DMS114 treated with DMSO at 0.1 percent for 48 hours (cell line): ENCODE measurements at regions not wholly inside any gene's neighbourhood (a gene's known extent, or its start where the extent isn't known, plus 50 kb on each side); places are given as distances from the start of the nearest gene placed in this dataset.

Source experiments
- DNase-seq: peaks from one replicate; lab custom pipeline; 2025; ENCODE audit not compliant: unreplicated experiment; lab: John Stamatoyannopoulos, UW

DNA sequence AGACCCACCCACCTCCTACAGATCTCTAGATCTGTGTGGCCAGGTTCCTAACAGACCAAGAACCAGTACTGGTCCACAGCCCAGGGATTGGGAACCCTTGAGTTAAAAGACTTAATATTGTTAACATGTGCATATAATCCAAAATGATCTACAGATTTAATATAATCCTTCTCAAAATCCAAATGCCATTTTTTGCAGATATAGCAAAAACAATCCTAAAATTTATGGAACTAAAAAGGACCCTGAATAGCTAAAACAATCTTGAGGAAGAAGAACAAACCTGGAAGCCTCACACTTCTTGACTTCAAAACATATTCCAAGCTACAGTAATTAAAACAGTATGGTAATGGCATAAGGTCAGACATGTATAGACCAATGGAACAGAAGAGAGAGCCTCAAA, 206.9 kb upstream of the SIX2 start:
- no peak for DNase-seq

DNA sequence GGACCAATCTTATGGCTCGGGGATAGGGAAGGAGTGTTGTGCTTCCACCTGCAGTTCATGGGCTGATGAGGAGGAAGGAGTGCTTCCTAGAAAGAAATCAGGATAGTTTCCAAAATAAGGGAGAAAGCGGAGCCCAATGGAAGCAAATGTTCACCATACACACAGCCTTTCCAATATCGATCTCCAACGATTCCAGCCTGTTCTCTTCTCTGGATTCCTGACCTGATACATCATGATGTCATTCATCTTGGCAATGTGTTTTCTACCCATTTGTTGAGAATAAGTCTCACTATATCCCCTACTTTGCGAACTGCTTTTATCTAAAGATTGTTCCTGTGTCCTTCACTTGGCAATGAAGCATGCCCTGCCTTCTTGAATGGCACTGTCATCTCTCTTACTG, 205.3 kb upstream of the SIX2 start:
- no peak for DNase-seq

DNA sequence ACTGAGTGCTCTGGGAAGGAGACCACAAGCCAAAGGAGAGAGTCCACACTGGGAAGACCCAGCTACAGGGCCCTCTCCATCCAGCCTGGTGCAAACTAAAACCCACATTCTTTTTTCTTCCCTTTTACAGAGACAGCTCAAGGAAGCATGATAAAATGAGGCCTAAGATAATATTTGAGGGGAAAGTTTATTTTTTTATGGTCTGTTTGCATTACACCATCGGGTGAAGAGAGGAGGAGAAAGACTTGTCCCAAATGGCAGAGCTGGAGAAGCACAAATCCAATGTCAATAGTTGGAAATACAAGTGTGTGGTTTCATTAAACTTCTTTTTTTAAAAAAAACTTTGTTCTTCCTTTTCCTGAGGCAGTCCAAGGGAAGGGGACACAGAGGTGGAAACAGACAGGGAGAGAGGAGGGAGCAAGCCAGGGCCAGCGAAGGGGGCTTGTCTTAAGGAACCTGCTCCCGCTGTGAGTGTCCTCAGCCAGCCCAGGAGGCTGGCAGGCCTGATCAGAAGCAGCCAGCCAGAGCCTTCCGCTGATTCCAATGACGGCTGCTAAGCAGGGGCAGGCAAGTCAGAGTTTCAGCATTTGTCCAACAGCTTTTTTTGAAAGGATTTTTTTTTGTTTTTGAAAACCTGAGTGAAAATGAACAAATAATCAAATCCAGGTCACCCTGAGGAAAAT, 203.8 kb upstream of the SIX2 start:
- no peak for DNase-seq

DNA sequence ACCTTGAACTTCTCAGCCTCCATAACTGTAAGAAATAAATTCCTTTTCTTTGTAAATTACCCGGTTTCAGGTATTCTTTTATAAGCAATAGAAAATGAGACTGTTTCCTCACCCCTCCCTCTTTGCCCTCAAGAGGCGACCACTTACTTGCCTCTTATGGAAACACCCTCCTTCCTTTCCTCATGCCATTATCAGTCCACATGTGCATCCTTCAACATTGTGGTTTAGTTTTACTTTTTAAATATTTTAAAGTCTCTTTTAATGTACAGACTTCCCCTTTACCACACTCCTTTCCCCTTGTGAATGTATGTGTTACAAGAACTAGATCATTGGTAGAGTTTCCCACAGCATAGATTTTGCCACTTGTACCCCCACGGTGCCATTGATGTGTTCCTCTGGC, 202.4 kb upstream of the SIX2 start:
- DNase-seq, result no peak

DNA sequence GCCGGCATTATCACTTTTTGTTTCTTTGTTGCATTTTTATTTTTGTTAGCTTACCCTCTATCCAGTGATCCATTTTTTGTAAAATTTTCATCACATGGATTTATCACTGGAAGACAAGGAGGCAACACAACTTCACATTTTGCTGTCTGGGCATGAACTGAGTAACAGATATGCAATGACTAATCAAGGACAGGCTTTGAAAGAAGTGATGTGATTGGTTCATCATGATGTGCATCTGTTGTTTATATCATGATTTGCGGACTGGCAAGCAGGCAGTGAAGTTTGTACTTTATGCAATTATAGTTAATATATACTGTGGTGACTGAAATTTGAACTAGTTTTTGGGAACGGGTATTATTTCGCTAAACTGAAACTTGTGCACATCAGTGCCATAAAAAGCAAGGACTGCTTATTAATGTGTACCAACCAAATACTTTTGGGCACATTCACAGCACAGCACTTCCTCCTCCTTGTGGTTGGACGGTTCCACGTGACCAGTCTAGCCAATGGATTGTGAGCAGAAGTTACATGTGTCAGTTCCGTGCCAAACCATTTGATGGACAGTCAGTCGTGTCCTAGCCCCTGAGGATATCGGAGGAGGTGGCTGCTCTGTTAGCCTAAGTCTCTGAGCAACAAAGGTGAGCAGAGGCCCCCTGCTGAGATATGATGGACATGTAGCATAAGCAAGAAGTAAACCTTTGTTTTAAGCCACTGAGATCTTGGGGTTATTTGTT, 201.4 kb upstream of the SIX2 start:
- no peak for DNase-seq

DNA sequence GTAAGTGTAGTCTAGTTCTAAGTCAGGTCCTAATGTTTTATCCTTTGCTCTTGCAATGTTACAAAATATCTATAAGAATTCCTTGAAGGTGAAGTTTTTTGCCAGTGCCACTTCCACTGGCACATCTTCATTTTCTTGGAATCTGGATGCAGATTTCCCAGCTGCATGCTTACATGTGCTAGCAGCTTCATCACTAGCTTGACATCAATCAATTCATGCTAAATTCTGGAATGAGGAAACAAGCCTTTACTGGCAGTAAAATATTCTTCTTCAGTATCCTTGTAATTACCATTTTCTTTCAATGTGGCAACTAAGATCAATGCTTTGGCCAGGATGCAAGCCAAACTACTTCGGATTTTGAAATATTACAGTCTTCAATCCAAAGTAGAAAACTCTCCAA, 200.6 kb upstream of the SIX2 start:
- no peak for DNase-seq

DNA sequence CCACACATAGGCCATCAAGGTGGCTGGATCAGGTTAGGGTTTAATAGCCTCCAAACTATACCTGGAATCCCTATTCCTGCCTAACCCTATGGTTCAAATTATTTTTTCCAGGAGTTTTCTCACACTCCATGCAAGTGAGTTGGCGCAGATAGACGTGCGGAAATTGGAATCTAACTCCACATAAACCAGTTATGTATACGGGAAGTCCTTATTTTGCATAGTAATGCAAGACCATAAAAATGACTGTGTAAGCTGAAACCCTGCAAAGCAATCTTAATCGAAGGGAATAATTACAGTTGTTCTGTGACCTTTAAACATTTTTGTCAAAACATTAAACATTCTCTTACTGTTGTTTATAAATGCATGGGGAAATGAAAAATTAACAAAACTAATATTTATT, 200.1 kb upstream of the SIX2 start:
- no peak for DNase-seq

DNA sequence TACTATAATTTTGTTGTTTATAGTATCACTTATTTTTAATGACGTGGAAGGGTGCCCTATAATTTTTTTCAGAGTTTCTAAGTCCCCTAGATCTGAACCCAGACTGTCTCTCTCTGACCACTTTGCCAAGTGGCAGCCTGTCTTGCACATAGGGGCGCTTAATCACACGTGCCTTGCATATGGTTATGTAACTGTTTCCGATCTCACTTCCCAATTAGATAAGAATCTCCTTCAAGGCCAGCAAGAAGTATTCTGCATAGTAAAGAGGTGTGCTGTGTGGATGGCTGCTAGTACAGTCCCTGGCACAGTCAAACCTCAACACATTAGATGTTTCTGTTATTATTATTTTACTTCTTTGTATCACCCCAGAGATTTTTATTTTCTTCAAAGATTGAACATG, 197.8 kb upstream of the SIX2 start:
- DNase-seq, result no peak

DNA sequence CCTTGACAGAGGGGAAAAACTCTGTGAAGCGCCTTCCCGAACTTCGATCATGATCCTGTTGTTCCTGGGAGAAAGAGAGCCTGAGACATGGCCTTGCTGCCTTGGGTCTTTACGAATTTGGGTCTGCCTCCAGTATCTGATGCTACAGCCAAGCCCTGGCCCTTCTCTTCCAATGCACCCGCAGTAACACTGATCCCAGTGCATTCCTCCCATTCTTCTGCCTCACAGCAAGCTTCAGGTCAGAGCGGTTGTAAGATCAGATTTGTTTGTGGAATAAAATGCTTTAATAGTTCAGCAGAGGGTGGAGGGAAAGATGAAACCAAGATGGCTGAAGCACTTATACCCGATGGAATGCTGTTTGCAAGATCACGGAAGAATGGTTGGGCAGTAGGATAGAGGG, 196.7 kb upstream of the SIX2 start:
- DNase-seq, result no peak

DNA sequence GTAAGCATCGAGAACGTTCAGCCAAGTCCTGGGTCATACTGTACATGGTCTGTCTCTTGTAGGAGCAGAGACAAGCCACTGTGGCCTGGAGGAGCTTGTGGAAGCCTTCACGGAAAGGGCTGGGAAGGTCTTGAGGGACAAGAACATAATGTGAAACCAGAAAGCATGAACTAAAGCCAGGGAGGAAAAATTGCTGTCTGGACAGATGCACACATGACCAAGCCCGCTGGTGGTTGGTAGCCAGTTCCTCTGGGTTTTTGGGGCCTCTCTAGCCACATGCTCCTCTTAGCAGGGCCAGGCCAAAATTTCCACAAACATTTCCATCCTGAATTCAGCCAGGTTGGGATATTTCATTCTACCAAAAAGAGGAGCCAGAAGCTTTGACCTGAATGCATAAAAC, 196.2 kb upstream of the SIX2 start:
- no peak for DNase-seq

DNA sequence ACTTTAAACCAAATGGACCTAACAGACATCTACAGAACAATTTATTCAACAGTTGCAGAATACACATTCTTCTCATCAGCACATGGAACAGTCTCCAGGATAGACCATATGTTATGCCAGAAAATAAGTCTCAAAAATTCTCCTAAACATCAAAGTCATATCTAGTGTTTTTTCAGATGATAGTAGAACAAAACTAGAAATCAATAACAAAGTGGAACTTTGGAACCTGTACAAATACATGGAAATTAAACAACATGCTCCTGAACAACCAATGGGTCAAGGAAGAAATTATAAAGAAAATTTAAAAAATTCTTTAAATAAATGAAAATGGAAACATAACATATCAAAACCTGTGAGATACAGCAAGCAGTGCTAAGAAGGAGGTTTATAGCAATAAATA, 194.1 kb upstream of the SIX2 start:
- no peak for DNase-seq

DNA sequence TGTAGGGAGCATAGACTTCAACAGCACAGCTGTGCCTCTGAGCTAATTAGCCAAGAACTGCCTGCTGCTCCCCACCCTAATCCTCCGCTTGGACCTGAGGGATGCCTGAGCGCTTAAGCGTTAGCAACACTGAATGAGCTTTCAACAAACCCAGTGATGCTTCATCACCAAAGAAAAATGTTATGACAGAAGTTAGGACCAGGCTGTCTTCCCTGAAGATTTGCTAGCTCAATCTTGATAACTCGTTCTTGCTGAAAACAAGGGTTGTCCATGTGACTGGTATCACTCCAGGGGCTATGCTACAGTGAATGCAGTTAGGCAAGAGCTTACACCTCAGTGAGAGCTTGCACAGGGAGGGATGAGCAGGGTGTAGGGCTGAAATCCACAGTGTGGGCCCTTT, 190.7 kb upstream of the SIX2 start:
- no peak for DNase-seq

DNA sequence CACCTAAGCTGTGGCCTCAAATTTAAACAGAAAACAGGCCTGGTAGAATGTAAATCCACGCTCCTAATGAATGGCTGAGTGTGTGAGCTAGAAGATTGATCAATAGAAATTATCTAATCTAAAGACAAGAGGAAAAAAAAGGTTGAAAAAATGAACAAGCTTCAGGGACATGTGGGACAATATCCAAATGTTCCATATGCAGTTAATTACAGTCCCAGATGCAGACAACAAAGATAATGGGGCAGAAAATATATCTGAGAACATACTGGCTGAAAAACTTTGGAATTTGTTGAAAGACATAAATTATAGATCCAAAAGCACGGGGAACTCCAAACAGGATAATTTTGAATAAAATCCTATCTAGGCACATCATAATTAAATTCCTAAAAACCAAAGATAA, 186.7 kb upstream of the SIX2 start:
- DNase-seq, result no peak

DNA sequence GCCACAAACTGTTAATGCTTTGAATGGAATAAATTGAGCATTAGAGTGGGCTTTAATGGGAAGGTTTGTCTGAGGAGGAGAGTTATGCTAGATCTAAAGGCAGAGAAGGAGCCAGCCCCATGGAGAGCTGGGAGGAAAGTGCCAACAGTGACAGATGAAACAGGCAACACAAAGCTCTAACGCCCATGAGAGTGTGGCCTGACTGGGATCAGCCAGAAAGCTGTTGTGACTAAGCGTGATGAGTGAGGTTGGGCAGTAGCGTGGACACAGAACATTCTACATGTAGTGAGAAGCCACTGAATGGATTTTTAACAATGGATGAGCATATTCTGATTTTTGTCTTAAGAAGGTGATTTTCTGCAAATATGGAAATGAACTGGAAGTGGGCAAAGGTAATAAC, 185.3 kb upstream of the SIX2 start:
- DNase-seq, result no peak

DNA sequence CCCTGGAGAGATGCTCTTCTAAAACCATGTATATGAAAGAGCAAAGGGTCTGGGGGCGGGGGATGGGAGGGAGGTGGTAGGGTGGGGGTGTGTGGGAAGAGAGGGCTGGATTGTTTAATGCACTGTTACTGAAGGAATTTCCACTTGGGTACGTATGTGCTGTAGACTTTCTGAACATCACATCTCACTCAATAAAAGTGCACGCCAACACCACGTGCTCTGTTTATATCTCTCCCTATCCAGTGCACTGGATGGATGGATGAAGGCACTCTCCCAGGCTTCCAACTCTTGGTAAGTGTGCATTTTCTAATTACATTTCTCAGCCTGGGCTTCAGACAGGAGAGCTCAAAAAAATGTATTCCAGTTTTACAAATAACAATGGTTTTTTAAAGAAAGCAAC, 184.3 kb upstream of the SIX2 start:
- DNase-seq, result no peak

DNA sequence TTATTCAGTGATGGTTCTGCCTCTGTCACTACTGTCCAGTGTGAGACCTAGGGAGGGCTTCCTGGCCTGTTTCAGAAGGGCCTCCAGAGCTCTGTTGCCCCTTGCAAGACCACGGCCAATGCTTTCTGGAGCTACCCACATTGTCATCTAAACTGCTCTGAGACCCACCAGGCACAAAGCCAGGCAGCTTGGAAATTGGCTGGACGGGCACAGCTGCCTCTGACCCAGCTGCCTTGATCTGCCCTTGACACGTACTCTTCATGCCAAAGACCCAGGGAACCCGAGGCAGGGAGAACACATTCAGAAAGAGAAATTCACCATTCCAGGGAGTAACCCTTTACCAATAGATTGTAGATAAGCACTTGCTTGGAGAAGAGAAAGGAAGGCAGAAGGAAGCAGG, 183.7 kb upstream of the SIX2 start:
- DNase-seq, result no peak

DNA sequence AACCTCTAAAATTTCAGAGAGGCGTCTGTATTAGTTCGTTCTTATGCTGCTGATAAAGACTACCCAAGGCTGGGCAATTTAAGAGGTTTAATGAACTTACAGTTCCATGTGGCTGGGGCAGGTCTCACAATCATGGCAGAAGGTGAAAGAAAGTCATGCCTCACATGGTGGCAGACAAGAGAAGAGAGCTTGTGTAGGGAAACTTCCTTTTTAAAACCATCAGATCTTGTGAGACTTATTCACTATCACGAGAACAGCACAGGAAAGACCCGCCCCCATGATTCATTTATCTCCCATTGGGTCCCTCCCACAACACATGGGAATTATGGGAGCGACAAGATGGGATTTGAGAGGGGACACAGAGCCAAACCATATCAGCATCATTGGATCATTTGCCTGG, 183.2 kb upstream of the SIX2 start:
- no peak for DNase-seq

DNA sequence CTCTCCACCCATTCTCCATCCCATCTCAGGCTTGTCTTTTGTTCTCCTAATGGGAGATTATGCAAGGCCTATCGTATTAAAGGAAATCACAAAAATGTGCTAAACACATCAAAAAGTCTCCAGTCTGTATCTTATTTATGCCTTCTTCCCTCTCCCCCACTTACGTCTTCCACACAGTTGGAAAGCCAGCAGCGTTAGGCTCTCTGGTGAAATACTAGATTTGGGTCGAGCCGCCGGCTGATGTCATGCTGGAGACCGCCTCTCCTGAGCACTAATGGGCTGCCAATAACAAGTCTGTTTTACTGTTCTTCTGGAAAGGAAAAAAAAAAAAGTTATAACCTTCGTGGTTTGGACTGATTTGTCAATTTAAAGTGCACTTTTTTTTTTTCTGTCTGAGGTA, 182.7 kb upstream of the SIX2 start:
- no peak for DNase-seq

DNA sequence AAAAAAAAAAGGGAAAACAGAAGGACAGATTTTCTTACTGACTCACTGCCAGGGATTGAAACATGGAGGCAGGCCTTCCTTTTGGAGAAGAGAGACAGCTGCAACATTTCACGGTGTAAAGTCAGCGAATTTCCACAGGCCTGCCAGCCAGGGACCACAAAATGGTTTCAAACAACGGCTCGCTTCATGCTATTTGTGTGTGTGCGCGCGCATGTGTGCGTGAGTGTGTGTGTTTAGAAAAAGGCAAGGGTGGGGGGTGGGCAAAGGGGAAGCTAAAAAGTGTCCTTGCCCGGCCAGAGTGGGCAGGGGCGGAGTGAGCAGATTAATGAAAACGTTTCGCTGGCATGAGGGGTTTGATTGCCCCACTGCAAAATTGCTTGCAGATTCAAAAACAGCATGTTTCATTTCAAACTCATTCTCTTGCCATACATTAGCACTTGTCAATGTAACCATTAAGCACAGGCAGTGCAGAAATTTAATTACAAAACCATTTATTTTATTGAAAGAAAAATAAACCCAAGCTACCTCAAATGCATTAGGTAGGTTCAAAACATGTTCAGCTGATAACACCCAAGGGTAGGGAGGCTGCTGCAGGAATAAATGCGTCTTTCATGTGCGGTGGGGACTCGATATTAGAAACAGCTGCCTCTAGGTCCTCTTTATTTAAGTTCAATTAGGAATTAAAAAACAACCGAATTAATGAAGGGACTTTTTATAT, 182.1 kb upstream of the SIX2 start:
- no peak for DNase-seq

DNA sequence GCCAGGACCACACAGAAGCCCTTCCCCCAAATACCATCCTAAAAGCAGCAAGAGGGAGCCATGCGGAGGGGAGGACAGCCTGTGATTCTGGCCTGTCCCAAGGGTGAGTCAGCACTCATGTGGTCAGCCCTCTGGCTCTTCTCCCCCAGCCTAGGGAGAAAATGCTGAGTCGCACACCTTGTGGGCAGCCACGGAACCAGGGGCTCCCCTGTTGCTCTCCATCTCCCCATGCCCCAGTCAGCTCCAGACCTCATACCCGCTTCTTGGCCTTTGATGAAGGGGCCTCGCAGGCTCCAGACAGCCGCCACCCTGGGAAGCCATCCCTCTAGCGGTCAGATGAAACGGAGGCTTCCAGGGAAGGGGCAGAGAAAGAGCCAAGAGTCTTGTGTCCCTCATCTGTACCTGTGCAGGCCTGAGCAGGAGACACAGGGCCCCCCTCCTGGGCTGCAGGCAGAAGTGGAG, 181.3 kb upstream of the SIX2 start:
- DNase-seq, result no peak

DNA sequence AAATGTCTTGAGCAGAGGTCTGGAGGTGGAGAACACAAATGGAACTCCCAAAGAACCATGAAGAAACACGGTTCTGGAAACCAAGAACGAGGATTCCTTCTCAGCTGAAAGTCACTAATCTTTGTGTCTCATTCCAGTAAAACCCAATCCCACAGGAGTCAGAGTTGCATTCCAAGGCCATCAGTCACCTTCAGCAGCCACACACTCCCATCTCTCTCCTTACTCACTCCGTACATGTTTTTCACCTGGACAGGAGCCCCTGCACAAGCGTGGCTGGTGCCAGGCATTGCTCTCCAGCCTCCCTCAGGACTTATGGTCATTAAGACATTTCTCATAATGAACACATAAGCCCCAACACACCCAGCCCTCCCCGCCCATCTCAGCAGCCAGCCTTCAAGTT, 175.4 kb upstream of the SIX2 start:
- DNase-seq, result no peak

DNA sequence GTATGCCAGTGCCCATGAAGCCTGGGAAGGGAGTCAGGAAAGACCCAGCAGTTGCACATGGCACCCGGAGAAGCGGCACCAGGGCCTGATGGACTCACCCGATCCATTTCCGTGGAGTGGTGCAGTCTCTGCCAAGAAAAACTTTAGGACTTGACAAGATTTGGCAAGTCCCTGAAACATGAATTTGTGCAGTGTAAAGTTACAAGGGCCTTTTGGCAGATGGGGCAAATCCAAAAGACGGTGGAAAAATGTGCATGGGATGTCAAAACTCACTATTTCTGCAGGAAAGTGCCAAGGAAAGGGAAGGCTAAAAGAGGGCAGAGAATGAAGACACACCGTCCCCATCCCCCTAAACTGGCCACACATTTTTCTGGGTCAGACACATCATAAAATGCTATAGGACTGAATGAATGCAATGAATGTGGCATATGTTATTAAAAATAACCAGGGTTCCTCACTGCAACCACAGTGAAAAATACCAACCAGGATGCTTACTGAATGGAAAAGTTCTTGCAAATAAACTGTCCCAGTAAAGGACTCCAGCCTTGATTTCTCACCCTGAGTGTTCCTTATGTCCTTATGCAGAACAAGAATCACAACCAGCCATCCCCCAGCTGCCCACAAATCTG, 173.5 kb upstream of the SIX2 start:
- DNase-seq, result no peak
